H1 (cell line): ENCODE measurements at regions not wholly inside any gene's neighbourhood (a gene's known extent, or its start where the extent isn't known, plus 50 kb on each side); places are given as distances from the start of the nearest gene placed in this dataset.

ENCODE experiments used
- CTCF ChIA-PET: fragments of 300-600 bp; sonication (Branson Sonifier 250); formaldehyde crosslinking; loops from one replicate; lab custom pipeline; 2021; ENCODE audit not compliant: partially characterized antibody; lab: Charles Lee
- POLR2A ChIA-PET: fragments of 300-600 bp; sonication (Branson Sonifier 250); formaldehyde crosslinking; loops from one replicate; lab custom pipeline; 2021; ENCODE audit warnings: inconsistent platforms; ENCODE audit not compliant: partially characterized antibody; lab: Charles Lee
- DNase-seq, 2 experiments: peaks; one replicate each; pipeline versions ENCODE4 v3.0.0 to v3.0.0-alpha.2; 2010 to 2022; ENCODE audit warnings: low spot score in 2 of 2, low read depth in 1 of 2, mixed read lengths in 1 of 2
- FAIRE-seq: peaks from 2 replicates; lab custom pipeline; 2011; peaks lifted over from hg19 to GRCh38; lab: Jason Lieb, UNC
- H2AFZ ChIP-seq: 2 replicates; pipeline ENCODE4 v1.8.1; 2012; ENCODE audit warnings: low read length, inconsistent platforms
- H2AK5ac ChIP-seq: 2 replicates; pipeline ENCODE4 v1.6.1; 2013; ENCODE audit warnings: low read depth, low read length
- H2BK120ac ChIP-seq: replicated peaks from 2 replicates; pipeline ENCODE3; 2013; ENCODE audit warnings: low read depth, low read length, inconsistent platforms
- H2BK12ac ChIP-seq: 2 replicates; pipeline ENCODE4 v1.6.1; 2013; ENCODE audit warnings: low read depth, low read length
- H2BK15ac ChIP-seq: 2 replicates; pipeline ENCODE4 v1.6.1; 2013; ENCODE audit warnings: low read length
- H2BK20ac ChIP-seq: 2 replicates; pipeline ENCODE4 v1.6.1; 2013; ENCODE audit warnings: low read length
- H2BK5ac ChIP-seq: 2 replicates; pipeline ENCODE4 v1.6.1; 2013; ENCODE audit warnings: low read depth, low read length
- H3K14ac ChIP-seq: 2 replicates; pipeline ENCODE4 v1.6.1; 2013; ENCODE audit warnings: inconsistent platforms; ENCODE audit not compliant: insufficient read length
- H3K18ac ChIP-seq: 2 replicates; pipeline ENCODE4 v1.6.1; 2013; ENCODE audit warnings: low read length; ENCODE audit errors: extremely low read depth
- H3K23ac ChIP-seq: 2 replicates; pipeline ENCODE4 v1.6.1; 2013; ENCODE audit warnings: inconsistent platforms; ENCODE audit not compliant: insufficient read length
- H3K23me2 ChIP-seq: 2 replicates; pipeline ENCODE4 v1.6.1; 2013; ENCODE audit warnings: low read depth, low read length
- H3K27ac ChIP-seq: 2 replicates; pipeline ENCODE4 v1.6.1; 2011; ENCODE audit warnings: low read depth, low read length, inconsistent platforms
- H3K27me3 ChIP-seq, 4 experiments: replicated peaks in 1 of 4; 1 replicate in 1 of 4; 2 replicates in 3 of 4; pipeline versions ENCODE4 v1.6.1 to v1.8.1; 2011 to 2013; ENCODE audit warnings: low read length in 3 of 4, mild to moderate bottlenecking in 3 of 4, inconsistent platforms in 2 of 4, mixed read lengths in 2 of 4, moderate library complexity in 1 of 4; ENCODE audit not compliant: control insufficient read depth in 3 of 4, insufficient read depth in 3 of 4; ENCODE audit errors: extremely low read depth in 1 of 4
- H3K36me3 ChIP-seq, 4 experiments: 2 replicates each; pipeline versions ENCODE4 v1.6.1 to v1.8.1; 2011 to 2013; ENCODE audit warnings: mild to moderate bottlenecking in 4 of 4, low read length in 3 of 4, moderate library complexity in 2 of 4, control low read depth in 1 of 4, inconsistent platforms in 1 of 4; ENCODE audit not compliant: insufficient read depth in 4 of 4, control insufficient read depth in 2 of 4
- H3K4ac ChIP-seq: replicated peaks from 2 replicates; pipeline ENCODE3; 2013; ENCODE audit warnings: low read length, low read depth, mixed read lengths, inconsistent platforms; ENCODE audit not compliant: insufficient read length
- H3K4me1 ChIP-seq, 4 experiments: replicated peaks in 1 of 4; 1 replicate in 1 of 4; 2 replicates in 3 of 4; pipeline versions ENCODE4 v1.6.1 to v1.8.1; 2011 to 2013; ENCODE audit warnings: low read length in 3 of 4, inconsistent platforms in 2 of 4, mixed read lengths in 1 of 4; ENCODE audit not compliant: insufficient read depth in 4 of 4, control insufficient read depth in 3 of 4
- H3K4me2 ChIP-seq, 2 experiments: 2 replicates each; pipeline versions ENCODE4 v1.6.1 to v1.8.1; 2011 to 2013; ENCODE audit warnings: low read depth in 2 of 2, low read length in 2 of 2, control low read depth in 1 of 2, inconsistent platforms in 1 of 2, mild to moderate bottlenecking in 1 of 2; ENCODE audit not compliant: insufficient read depth in 1 of 2
- H3K4me3 ChIP-seq, 4 experiments: fragments of 200-600, 300-600 bp in 1 of 4; sonication (generic), shearing (Covaris generic), sonication (Bioruptor Twin) in 1 of 4; 2 replicates each; pipeline versions ENCODE4 v1.5.1 to v1.8.1; 2011 to 2016; ENCODE audit warnings: low read length in 4 of 4, low read depth in 3 of 4, control low read depth in 2 of 4, inconsistent platforms in 2 of 4, mild to moderate bottlenecking in 2 of 4, mixed read lengths in 1 of 4, moderate library complexity in 1 of 4; ENCODE audit not compliant: insufficient read depth in 2 of 4; ENCODE audit errors: extremely low read depth in 1 of 4
- H3K56ac ChIP-seq: replicated peaks from 2 replicates; pipeline ENCODE3; 2013; ENCODE audit warnings: low read depth, mild to moderate bottlenecking, mixed read lengths, low read length, inconsistent platforms; ENCODE audit not compliant: insufficient read length
- H3K79me1 ChIP-seq: 2 replicates; pipeline ENCODE4 v1.6.1; 2013; ENCODE audit warnings: low read depth, low read length, control low read depth
- H3K79me2 ChIP-seq, 2 experiments: 2 replicates each; pipeline versions ENCODE4 v1.6.1 to v1.8.1; 2012 to 2013; ENCODE audit warnings: low read length in 2 of 2, mild to moderate bottlenecking in 2 of 2, inconsistent platforms in 1 of 2; ENCODE audit not compliant: insufficient read depth in 2 of 2, control insufficient read depth in 1 of 2
- H3K9ac ChIP-seq, 4 experiments: replicated peaks in 1 of 4; 1 replicate in 1 of 4; 2 replicates in 3 of 4; pipeline versions ENCODE4 v1.6.1 to v1.8.1; 2011 to 2013; ENCODE audit warnings: low read depth in 3 of 4, low read length in 3 of 4, control low read depth in 2 of 4, mild to moderate bottlenecking in 2 of 4, moderate library complexity in 2 of 4, inconsistent platforms in 1 of 4; ENCODE audit errors: extremely low read depth in 1 of 4
- H3K9me3 ChIP-seq, 2 experiments: 2 replicates each; pipeline versions ENCODE4 v1.6.1 to v1.8.1; 2012 to 2013; ENCODE audit warnings: mild to moderate bottlenecking in 2 of 2, moderate library complexity in 2 of 2, control low read depth in 1 of 2, inconsistent platforms in 1 of 2, low read depth in 1 of 2, low read length in 1 of 2, mixed read lengths in 1 of 2; ENCODE audit not compliant: insufficient read depth in 2 of 2
- H4K20me1 ChIP-seq, 2 experiments: replicated peaks in 1 of 2; 2 replicates each; pipeline versions ENCODE3 to v1.8.1; 2011 to 2013; ENCODE audit warnings: inconsistent platforms in 2 of 2, low read length in 2 of 2, mild to moderate bottlenecking in 1 of 2; ENCODE audit not compliant: insufficient read depth in 2 of 2, control insufficient read depth in 1 of 2
- H4K5ac ChIP-seq: 2 replicates; pipeline ENCODE4 v1.6.1; 2013; ENCODE audit warnings: low read length, low read depth, mixed read lengths, inconsistent platforms; ENCODE audit not compliant: insufficient read length
- H4K8ac ChIP-seq: 2 replicates; pipeline ENCODE4 v1.8.0; 2013; ENCODE audit warnings: mild to moderate bottlenecking, moderate library complexity, low read length, inconsistent platforms; ENCODE audit not compliant: insufficient read depth; ENCODE audit errors: extremely low read depth
- H4K91ac ChIP-seq: replicated peaks from 2 replicates; pipeline ENCODE3; 2013; ENCODE audit warnings: low read length, mixed read lengths, inconsistent platforms; ENCODE audit not compliant: insufficient read length
- ATF3 ChIP-seq: IDR thresholded peaks from 2 replicates; pipeline ENCODE4 v1.6.1; 2011; ENCODE audit warnings: low read depth, mild to moderate bottlenecking, low read length; ENCODE audit not compliant: insufficient read depth
- BACH1 ChIP-seq: IDR thresholded peaks from 2 replicates; pipeline ENCODE4 v1.6.1; 2012; ENCODE audit warnings: low read length, improper control_type of control experiment
- EGR1 ChIP-seq: IDR thresholded peaks from 2 replicates; pipeline ENCODE4 v1.6.1; 2011; ENCODE audit warnings: low read depth, low read length, borderline replicate concordance
- EZH2 ChIP-seq: fragments of 200-600 bp; sonication (generic); IDR thresholded peaks from 2 replicates; pipeline ENCODE4 v1.7.1; 2012; ENCODE audit warnings: low read depth, mild to moderate bottlenecking, moderate library complexity, low read length, inconsistent platforms; ENCODE audit not compliant: severe bottlenecking
- POLR2AphosphoS5 ChIP-seq: IDR thresholded peaks from 2 replicates; pipeline ENCODE4 v1.6.1; 2011; ENCODE audit warnings: low read depth, low read length
- RBBP5 ChIP-seq: IDR thresholded peaks from 2 replicates; pipeline ENCODE4 v1.7.1; 2012; ENCODE audit warnings: low read depth, mild to moderate bottlenecking, inconsistent platforms, low read length, moderate library complexity, borderline replicate concordance
- SAP30 ChIP-seq: fragments of 300-600 bp; sonication (generic); IDR thresholded peaks from 2 replicates; pipeline ENCODE4 v1.7.1; 2012; ENCODE audit warnings: low read length, moderate library complexity, mild to moderate bottlenecking, inconsistent platforms; ENCODE audit not compliant: insufficient read depth, insufficient replicate concordance
- USF2 ChIP-seq: IDR thresholded peaks from 2 replicates; pipeline ENCODE4 v1.6.1; 2011; ENCODE audit warnings: low read length, improper control_type of control experiment
- WGBS, 2 experiments: shearing (Covaris generic) in 1 of 2; methylation state at CpG; one replicate each; pipeline versions ENCODE4 v1.1.6 to v1.1.7; 2013 to 2015; ENCODE audit warnings: low lambda C conversion rate in 2 of 2, mixed read lengths in 2 of 2, inconsistent platforms in 1 of 2, low coverage in 1 of 2, missing lambda C conversion rate in 1 of 2; ENCODE audit not compliant: insufficient replicate concordance in 2 of 2, insufficient coverage in 1 of 2, insufficient read length in 1 of 2; ENCODE audit errors: extremely low coverage in 1 of 2, missing lambda C conversion rate in 1 of 2; 5-methylcytosine and 5-hydroxymethylcytosine counted together

GRCh38 chr9:107768224-107768623 is 278.7 kb upstream of the KLF4 start:
- POLR2A ChIA-PET: no interaction called here
- no peak overlapping the region for H2BK15ac ChIP-seq
- no peaks in the 10 kb centered on the region for H3K23me2 ChIP-seq
- H2BK5ac ChIP-seq: no peak overlapping the region
- FAIRE-seq: no peak
- no peak overlapping the region for H3K14ac ChIP-seq
- H3K27me3 ChIP-seq: no peaks in the 10 kb centered on the region
- no peaks in the 10 kb centered on the region for H3K79me2 ChIP-seq
- H4K20me1 ChIP-seq: no peaks in the 10 kb centered on the region
- no peaks in the 10 kb centered on the region for H3K79me1 ChIP-seq
- peaks cover 7 to 8% of the 10 kb centered on the region in 2 experiments; a peak in 3 of 4 replicates for H3K9me3 ChIP-seq
- TF ChIP-seq BACH1: no peak
- TF ChIP-seq EGR1: no peak
- TF ChIP-seq EZH2: no peak
- TF ChIP-seq USF2: 0 out of 2 replicates have a peak, but pooled peaks have one; percentile 14
- TF ChIP-seq ATF3: no peak
- TF ChIP-seq RBBP5: no peak
- TF ChIP-seq POLR2AphosphoS5: no peak
- TF ChIP-seq SAP30: no peak
- no peak overlapping the region for H4K5ac ChIP-seq
- H3K27ac ChIP-seq: no peak overlapping the region
- H2AK5ac ChIP-seq: no peak overlapping the region
- peak overlapping the region; percentile 78; the same call in 1 of the 2 replicates for H2AFZ ChIP-seq
- WGBS, 2 experiments: 87% methylated on average over 8 of the region's 9 CpGs; no CpG with 5 or more reads in 1 of the 2 experiments
- H2BK120ac ChIP-seq: no peak overlapping the region
- H3K23ac ChIP-seq: no peak overlapping the region
- no peak overlapping the region for H2BK20ac ChIP-seq
- no peak for DNase-seq
- H3K18ac ChIP-seq: peak overlapping the region; percentile 17; the same call in 1 of the 2 replicates
- H3K4me3 ChIP-seq: no peak overlapping the region
- CTCF ChIA-PET: interaction anchor here (0.6 kb wide), 1 partner anchor 114 kb away, joined by 3 read pairs; no protein-coding TSS in a partner anchor
- H4K8ac ChIP-seq: peak overlapping the region; percentile 64; the same call in 1 of the 2 replicates
- H3K4me2 ChIP-seq: no peak overlapping the region
- no peak overlapping the region for H3K56ac ChIP-seq
- H3K4me1 ChIP-seq: 0 out of 7 replicates have a peak, but pooled peaks cover 0 to 3% (median 0%) of the 10 kb centered on the region in 4 experiments
- H4K91ac ChIP-seq: no peak overlapping the region
- H3K36me3 ChIP-seq: no peaks in the 10 kb centered on the region
- no peak overlapping the region for H3K4ac ChIP-seq
- H3K9ac ChIP-seq: no peak overlapping the region
- no peak overlapping the region for H2BK12ac ChIP-seq
